Neural cell (in vitro differentiated cells): ENCODE measurements at regions not wholly inside any gene's neighbourhood (a gene's known extent, or its start where the extent isn't known, plus 50 kb on each side); places are given as distances from the start of the nearest gene placed in this dataset.
A peak's percentile ranks its signal among the peaks of the same experiment; 100 is the strongest.

ENCODE experiments used
- H2AFZ ChIP-seq: fragments of 200-600, 300-800 bp; sonication (generic), shearing (Covaris generic); 2 replicates; pipeline ENCODE4 v1.6.0; 2014; ENCODE audit warnings: low read depth, mild to moderate bottlenecking, antibody characterized with exemption, low read length, moderate library complexity
- H3F3A ChIP-seq: fragments of 200-600 bp; shearing (Covaris generic); 2 replicates; pipeline ENCODE4 v1.6.1; 2016; ENCODE audit warnings: mild to moderate bottlenecking, moderate library complexity, mixed read lengths, antibody characterized with exemption, low read length; ENCODE audit not compliant: insufficient read depth, poor library complexity, severe bottlenecking
- H3K27ac ChIP-seq: fragments of 200-600, 300-800 bp; sonication (generic), shearing (Covaris generic); 2 replicates; pipeline ENCODE4 v1.5.1; 2014; ENCODE audit warnings: mild to moderate bottlenecking, low read length, moderate library complexity
- H3K27me3 ChIP-seq: fragments of 300-800, 200-600 bp; sonication (generic), shearing (Covaris generic); 2 replicates; pipeline ENCODE4 v1.6.0; 2014; ENCODE audit warnings: mild to moderate bottlenecking, low read depth, low read length, moderate library complexity; ENCODE audit not compliant: insufficient read depth
- H3K36me3 ChIP-seq: fragments of 300-800, 200-600 bp; sonication (generic), shearing (Covaris generic); 2 replicates; pipeline ENCODE4 v1.5.1; 2014; ENCODE audit warnings: mild to moderate bottlenecking, antibody characterized with exemption, low read length, moderate library complexity; ENCODE audit not compliant: insufficient read depth
- H3K4me2 ChIP-seq: fragments of 300-800, 200-600 bp; sonication (generic), shearing (Covaris generic); 2 replicates; pipeline ENCODE4 v1.6.0; 2014; ENCODE audit warnings: mild to moderate bottlenecking, low read length
- H3K4me3 ChIP-seq: fragments of 300-800, 200-600 bp; sonication (generic), shearing (Covaris generic); 2 replicates; pipeline ENCODE4 v1.5.1; 2014; ENCODE audit warnings: mild to moderate bottlenecking, low read length, moderate library complexity
- H3K79me2 ChIP-seq: fragments of 200-600 bp; shearing (Covaris generic); replicated peaks from 2 replicates; pipeline ENCODE4 v1.6.0; 2014; ENCODE audit warnings: mild to moderate bottlenecking, low read length, moderate library complexity; ENCODE audit not compliant: insufficient read depth
- H3K9ac ChIP-seq: fragments of 300-800, 200-600 bp; sonication (generic), shearing (Covaris generic); 2 replicates; pipeline ENCODE4 v1.6.1; 2016; ENCODE audit warnings: mild to moderate bottlenecking, low read length, mixed read lengths
- H3K9me2 ChIP-seq: fragments of 200-600 bp; shearing (Covaris generic); 2 replicates; pipeline ENCODE4 v1.6.1; 2016; ENCODE audit warnings: mild to moderate bottlenecking, low read length, mixed read lengths; ENCODE audit not compliant: insufficient read depth
- H3K9me3 ChIP-seq: fragments of 200-600, 300-800 bp; sonication (generic), shearing (Covaris generic); 2 replicates; pipeline ENCODE4 v1.6.1; 2016; ENCODE audit warnings: mild to moderate bottlenecking, mixed run types, low read length, moderate library complexity, mixed read lengths
- H4K20me1 ChIP-seq: fragments of 200-600 bp; shearing (Covaris generic); 2 replicates; pipeline ENCODE4 v1.6.1; 2016; ENCODE audit warnings: mild to moderate bottlenecking, mixed run types; ENCODE audit not compliant: insufficient read depth
- EP300 ChIP-seq: fragments of 450-650 bp; conservative IDR thresholded peaks from 2 replicates; pipeline ENCODE4 v1.6.1; 2014; ENCODE audit warnings: antibody characterized with exemption, mild to moderate bottlenecking, moderate library complexity; ENCODE audit not compliant: poor library complexity, severe bottlenecking
- EZH2 ChIP-seq: fragments of 200-600, 300-800 bp; shearing (Covaris generic), sonication (generic); IDR thresholded peaks from 2 replicates; pipeline ENCODE4 v1.6.1; 2014; ENCODE audit warnings: antibody characterized with exemption, low read length, borderline replicate concordance, mild to moderate bottlenecking; ENCODE audit not compliant: insufficient read depth, poor library complexity, severe bottlenecking
- MXI1 ChIP-seq: fragments of 450-650 bp; conservative IDR thresholded peaks from 2 replicates; pipeline ENCODE4 v1.6.1; 2014; ENCODE audit warnings: antibody characterized with exemption, mild to moderate bottlenecking; ENCODE audit not compliant: poor library complexity, severe bottlenecking
- POLR2AphosphoS5 ChIP-seq: IDR thresholded peaks from 2 replicates; pipeline ENCODE4 v1.6.1; 2012
- RAD21 ChIP-seq: fragments of 450-650 bp; conservative IDR thresholded peaks from 2 replicates; pipeline ENCODE4 v1.6.1; 2014; ENCODE audit warnings: antibody characterized with exemption, mild to moderate bottlenecking, moderate library complexity
- SMC3 ChIP-seq: fragments of 450-650 bp; conservative IDR thresholded peaks from 2 replicates; pipeline ENCODE4 v1.6.1; 2014; ENCODE audit warnings: antibody characterized with exemption, mild to moderate bottlenecking, moderate library complexity; ENCODE audit not compliant: poor library complexity
- TAF1 ChIP-seq: IDR thresholded peaks from 2 replicates; pipeline ENCODE4 v1.6.1; 2012; ENCODE audit warnings: low read depth
- TF ChIP-seq, protein P1 (sequence below): fragments of 450-650 bp; IDR thresholded peaks from 2 replicates; pipeline ENCODE4 v1.5.1; 2014; ENCODE audit warnings: antibody characterized with exemption, mild to moderate bottlenecking, moderate library complexity; ENCODE audit not compliant: poor library complexity, severe bottlenecking
- TF ChIP-seq, protein P2 (sequence below): IDR thresholded peaks from 2 replicates; pipeline ENCODE4 v1.6.1; 2012; ENCODE audit warnings: borderline replicate concordance

DNA sequence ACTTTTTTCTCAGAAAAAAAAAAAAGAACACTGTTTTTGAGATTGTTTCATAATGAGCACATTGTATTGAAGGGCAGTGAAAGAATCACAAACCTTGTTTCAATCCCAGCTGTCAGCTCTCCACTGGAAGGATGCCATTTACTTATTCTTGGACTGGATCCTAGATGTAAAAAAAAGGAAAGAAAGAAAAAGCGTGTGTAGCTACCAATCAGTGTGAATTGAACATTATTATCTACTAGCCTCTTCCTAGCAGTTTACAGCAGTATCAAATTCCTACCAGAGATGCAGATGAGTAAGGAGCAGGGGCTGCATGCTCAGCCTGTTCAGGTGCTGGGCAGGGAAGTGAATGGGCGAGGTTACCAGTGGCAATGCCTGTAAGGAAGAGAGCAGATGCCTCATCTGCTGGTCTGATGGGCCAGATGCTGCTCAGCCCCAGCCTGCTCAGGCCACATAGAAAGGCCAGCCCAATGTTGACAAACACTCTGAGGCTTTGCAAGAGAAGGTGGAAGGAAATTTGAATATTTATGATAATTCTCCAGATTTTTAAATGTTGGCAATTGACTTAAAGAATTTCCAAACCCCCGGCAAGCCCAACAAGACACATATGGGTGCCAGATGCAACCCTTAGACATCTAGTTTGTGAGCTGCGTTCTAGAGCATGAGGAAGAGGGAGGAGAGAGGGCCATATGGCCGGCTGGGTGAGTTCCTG is 189.5 kb downstream of the IBTK start:
- no peak overlapping the region for H3K9ac ChIP-seq
- no peak overlapping the region for H2AFZ ChIP-seq
- no peak overlapping the region for H3K4me3 ChIP-seq
- H3K4me2 ChIP-seq: no peak overlapping the region
- H3K79me2 ChIP-seq: no peaks in the 10 kb centered on the region
- TF ChIP-seq TAF1 (no peak), SMC3 (no peak), EP300 (peak; percentile 70), POLR2AphosphoS5 (peak; percentile 47), EZH2 (no peak), RAD21 (no peak)
- TF ChIP-seq, protein P1, sequence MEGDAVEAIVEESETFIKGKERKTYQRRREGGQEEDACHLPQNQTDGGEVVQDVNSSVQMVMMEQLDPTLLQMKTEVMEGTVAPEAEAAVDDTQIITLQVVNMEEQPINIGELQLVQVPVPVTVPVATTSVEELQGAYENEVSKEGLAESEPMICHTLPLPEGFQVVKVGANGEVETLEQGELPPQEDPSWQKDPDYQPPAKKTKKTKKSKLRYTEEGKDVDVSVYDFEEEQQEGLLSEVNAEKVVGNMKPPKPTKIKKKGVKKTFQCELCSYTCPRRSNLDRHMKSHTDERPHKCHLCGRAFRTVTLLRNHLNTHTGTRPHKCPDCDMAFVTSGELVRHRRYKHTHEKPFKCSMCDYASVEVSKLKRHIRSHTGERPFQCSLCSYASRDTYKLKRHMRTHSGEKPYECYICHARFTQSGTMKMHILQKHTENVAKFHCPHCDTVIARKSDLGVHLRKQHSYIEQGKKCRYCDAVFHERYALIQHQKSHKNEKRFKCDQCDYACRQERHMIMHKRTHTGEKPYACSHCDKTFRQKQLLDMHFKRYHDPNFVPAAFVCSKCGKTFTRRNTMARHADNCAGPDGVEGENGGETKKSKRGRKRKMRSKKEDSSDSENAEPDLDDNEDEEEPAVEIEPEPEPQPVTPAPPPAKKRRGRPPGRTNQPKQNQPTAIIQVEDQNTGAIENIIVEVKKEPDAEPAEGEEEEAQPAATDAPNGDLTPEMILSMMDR: no peak
- H4K20me1 ChIP-seq: no peaks in the 10 kb centered on the region
- H3F3A ChIP-seq: no peaks in the 10 kb centered on the region
- no peaks in the 10 kb centered on the region for H3K9me2 ChIP-seq
- H3K36me3 ChIP-seq: no peaks in the 10 kb centered on the region
- no peaks in the 10 kb centered on the region for H3K9me3 ChIP-seq
- no peaks in the 10 kb centered on the region for H3K27me3 ChIP-seq
- H3K27ac ChIP-seq: no peak overlapping the region

DNA sequence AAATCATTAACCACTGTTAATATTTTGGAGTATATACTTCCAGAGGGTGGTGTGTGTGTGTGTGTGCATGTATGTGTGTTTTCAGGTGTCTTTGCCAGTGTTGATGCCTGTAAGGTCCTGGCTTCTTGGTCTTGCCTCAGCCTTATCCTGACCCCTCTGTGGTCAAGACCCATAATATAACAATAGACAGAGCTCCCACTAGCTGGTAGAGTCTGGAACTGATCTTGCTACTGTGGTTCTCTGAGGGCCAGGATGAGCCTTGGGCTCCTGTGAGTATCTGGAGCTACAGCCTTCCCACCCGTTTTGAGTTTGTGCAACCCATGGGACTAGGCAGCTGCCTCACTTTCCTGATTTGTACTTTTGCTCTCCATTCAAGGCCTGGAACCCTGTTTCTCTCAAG is 191.0 kb downstream of the IBTK start:
- no peak overlapping the region for H3K27ac ChIP-seq
- TF ChIP-seq RAD21: no peak
- TF ChIP-seq, protein P1: no peak
- TF ChIP-seq POLR2AphosphoS5: no peak
- TF ChIP-seq EZH2: no peak
- no peak for TF ChIP-seq EP300
- TF ChIP-seq, protein P2, sequence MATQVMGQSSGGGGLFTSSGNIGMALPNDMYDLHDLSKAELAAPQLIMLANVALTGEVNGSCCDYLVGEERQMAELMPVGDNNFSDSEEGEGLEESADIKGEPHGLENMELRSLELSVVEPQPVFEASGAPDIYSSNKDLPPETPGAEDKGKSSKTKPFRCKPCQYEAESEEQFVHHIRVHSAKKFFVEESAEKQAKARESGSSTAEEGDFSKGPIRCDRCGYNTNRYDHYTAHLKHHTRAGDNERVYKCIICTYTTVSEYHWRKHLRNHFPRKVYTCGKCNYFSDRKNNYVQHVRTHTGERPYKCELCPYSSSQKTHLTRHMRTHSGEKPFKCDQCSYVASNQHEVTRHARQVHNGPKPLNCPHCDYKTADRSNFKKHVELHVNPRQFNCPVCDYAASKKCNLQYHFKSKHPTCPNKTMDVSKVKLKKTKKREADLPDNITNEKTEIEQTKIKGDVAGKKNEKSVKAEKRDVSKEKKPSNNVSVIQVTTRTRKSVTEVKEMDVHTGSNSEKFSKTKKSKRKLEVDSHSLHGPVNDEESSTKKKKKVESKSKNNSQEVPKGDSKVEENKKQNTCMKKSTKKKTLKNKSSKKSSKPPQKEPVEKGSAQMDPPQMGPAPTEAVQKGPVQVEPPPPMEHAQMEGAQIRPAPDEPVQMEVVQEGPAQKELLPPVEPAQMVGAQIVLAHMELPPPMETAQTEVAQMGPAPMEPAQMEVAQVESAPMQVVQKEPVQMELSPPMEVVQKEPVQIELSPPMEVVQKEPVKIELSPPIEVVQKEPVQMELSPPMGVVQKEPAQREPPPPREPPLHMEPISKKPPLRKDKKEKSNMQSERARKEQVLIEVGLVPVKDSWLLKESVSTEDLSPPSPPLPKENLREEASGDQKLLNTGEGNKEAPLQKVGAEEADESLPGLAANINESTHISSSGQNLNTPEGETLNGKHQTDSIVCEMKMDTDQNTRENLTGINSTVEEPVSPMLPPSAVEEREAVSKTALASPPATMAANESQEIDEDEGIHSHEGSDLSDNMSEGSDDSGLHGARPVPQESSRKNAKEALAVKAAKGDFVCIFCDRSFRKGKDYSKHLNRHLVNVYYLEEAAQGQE: no peak
- no peak for TF ChIP-seq TAF1
- no peak for TF ChIP-seq MXI1
- TF ChIP-seq SMC3: no peak
- no peaks in the 10 kb centered on the region for H3K9me3 ChIP-seq
- H2AFZ ChIP-seq: no peak overlapping the region
- H3F3A ChIP-seq: no peaks in the 10 kb centered on the region
- no peaks in the 10 kb centered on the region for H3K36me3 ChIP-seq
- no peaks in the 10 kb centered on the region for H3K9me2 ChIP-seq
- H3K9ac ChIP-seq: no peak overlapping the region
- no peaks in the 10 kb centered on the region for H3K79me2 ChIP-seq
- no peak overlapping the region for H3K4me2 ChIP-seq
- H3K4me3 ChIP-seq: no peak overlapping the region
- no peaks in the 10 kb centered on the region for H4K20me1 ChIP-seq
- no peaks in the 10 kb centered on the region for H3K27me3 ChIP-seq
